T-cell (primary cell): ENCODE measurements at regions not wholly inside any gene's neighbourhood (a gene's known extent, or its start where the extent isn't known, plus 50 kb on each side); places are given as distances from the start of the nearest gene placed in this dataset.

ENCODE experiments used
- ATAC-seq, 4 experiments: fragments of 200-7000 bp in 3 of 4; fragments of 150-1000 bp in 1 of 4; cut with Tn5 transposase; replicated peaks in 1 of 4; 1 replicate in 3 of 4; 2 replicates in 1 of 4; pipeline ENCODE4 v1.10.0; 2021; ENCODE audit warnings: moderate library complexity in 3 of 4, mild to moderate bottlenecking in 2 of 4, moderate number of reproducible peaks in 1 of 4
- CTCF ChIA-PET, 2 donors: fragments of 300-600 bp; sonication (Branson Sonifier 250); formaldehyde crosslinking; loops; one replicate each; lab custom pipeline; 2022; ENCODE audit warnings: antibody characterized with exemption in 2 of 2; lab: Charles Lee
- POLR2A ChIA-PET, 2 donors: fragments of 300-600 bp; sonication (Branson Sonifier 250); formaldehyde crosslinking; loops; one replicate each; lab custom pipeline; 2022; ENCODE audit warnings: antibody characterized with exemption in 2 of 2; lab: Charles Lee
- DNase-seq, 35 experiments: peaks; one replicate each; pipeline versions ENCODE4 v3.0.0 to v3.0.0-alpha.2; 2013 to 2023
- H3K27ac ChIP-seq: one replicate; pipeline ENCODE4 v1.5.1; 2013; ENCODE audit warnings: low read length
- H3K27me3 ChIP-seq, 2 experiments: replicated peaks in 1 of 2; 1 replicate in 1 of 2; 2 replicates in 1 of 2; pipeline versions ENCODE4 v1.6.1 to v1.7.0; 2013; ENCODE audit warnings: low read length in 1 of 2, mixed read lengths in 1 of 2; ENCODE audit not compliant: control insufficient read depth in 2 of 2, insufficient read depth in 2 of 2; ENCODE audit errors: extremely low read depth in 1 of 2
- H3K36me3 ChIP-seq, 2 donors: 1 replicate in 1 of 2; 2 replicates in 1 of 2; pipeline versions ENCODE4 v1.6.1 to v1.7.0; 2013; ENCODE audit warnings: low read length in 1 of 2; ENCODE audit not compliant: control insufficient read depth in 2 of 2, insufficient read depth in 1 of 2; ENCODE audit errors: extremely low read depth in 1 of 2
- H3K4me1 ChIP-seq, 2 experiments: 1 replicate in 1 of 2; 2 replicates in 1 of 2; pipeline versions ENCODE4 v1.6.1 to v1.7.0; 2013; ENCODE audit warnings: low read length in 2 of 2, mixed read lengths in 1 of 2; ENCODE audit not compliant: insufficient read depth in 2 of 2, control insufficient read depth in 1 of 2; ENCODE audit errors: extremely low read depth in 1 of 2
- H3K4me3 ChIP-seq, 2 donors: 1 replicate in 1 of 2; 2 replicates in 1 of 2; pipeline versions ENCODE4 v1.5.1 to v1.7.0; 2013; ENCODE audit warnings: mild to moderate bottlenecking in 2 of 2, low read length in 1 of 2, moderate library complexity in 1 of 2; ENCODE audit not compliant: control insufficient read depth in 1 of 2; ENCODE audit errors: extremely low read depth in 1 of 2
- H3K9me3 ChIP-seq: 2 replicates; pipeline ENCODE4 v1.7.0; 2013
- H3K27ac Mint-ChIP-seq, 2 donors: one replicate each; pipeline ENCODE4 v1.8.0; 2020 to 2021; ENCODE audit warnings: mild to moderate bottlenecking in 2 of 2, mixed read lengths in 2 of 2
- H3K27me3 Mint-ChIP-seq, 2 donors: one replicate each; pipeline ENCODE4 v1.8.0; 2021 to 2022; ENCODE audit warnings: mixed read lengths in 2 of 2
- H3K36me3 Mint-ChIP-seq: one replicate; pipeline ENCODE4 v1.8.0; 2021; ENCODE audit warnings: mixed read lengths
- H3K4me1 Mint-ChIP-seq, 3 donors: one replicate each; pipeline ENCODE4 v1.8.0; 2020 to 2022; ENCODE audit warnings: mixed read lengths in 3 of 3, mild to moderate bottlenecking in 1 of 3
- H3K4me3 Mint-ChIP-seq, 3 donors: one replicate each; pipeline ENCODE4 v1.8.0; 2020 to 2022; ENCODE audit warnings: mild to moderate bottlenecking in 3 of 3, mixed read lengths in 3 of 3, moderate library complexity in 3 of 3
- H3K9me3 Mint-ChIP-seq, 3 donors: one replicate each; pipeline ENCODE4 v1.8.0; 2020 to 2022; ENCODE audit warnings: mixed read lengths in 3 of 3
- WGBS: methylation state at CpG from one replicate; pipeline ENCODE4 v1.1.5; 2013; ENCODE audit warnings: missing lambda C conversion rate; ENCODE audit not compliant: insufficient coverage; 5-methylcytosine and 5-hydroxymethylcytosine counted together

- no peaks in the 10 kb centered on the region for H3K9me3 Mint-ChIP-seq
These were observed 64.8 kb downstream of the PDCL3 start for GRCh38 chr2:100627330-100628300.

GRCh38 chr2:100628506-100628905 is 65.7 kb downstream of the PDCL3 start:
- Mint-ChIP-seq H3K36me3 (no peaks in the 10 kb centered on the region), H3K27ac (no peak overlapping the region), H3K4me1 (peaks cover 22 to 31% (median 27%) of the 10 kb centered on the region in 3 donors), H3K9me3 (no peaks in the 10 kb centered on the region), H3K4me3 (no peak overlapping the region), H3K27me3 (no peaks in the 10 kb centered on the region)
- DNase-seq (no peak), ATAC-seq (no peak)
- Histone ChIP-seq H3K36me3 (no peaks in the 10 kb centered on the region), H3K27me3 (no peaks in the 10 kb centered on the region), H3K27ac (no peak overlapping the region), H3K9me3 (no peaks in the 10 kb centered on the region), H3K4me1 (peaks cover 6 to 17% of the 10 kb centered on the region in 2 experiments), H3K4me3 (no peak overlapping the region)
- WGBS, result 93% methylated on average over 13 of the region's 13 CpGs
- ChIA-PET CTCF (no interaction called here), POLR2A (no interaction called here)

More at GRCh38 chr2:100627330-100628300, 64.8 kb downstream of the PDCL3 start:
- no peaks in the 10 kb centered on the region for H3K27me3 Mint-ChIP-seq
- H3K27me3 ChIP-seq, result no peaks in the 10 kb centered on the region
- H3K4me3 ChIP-seq, result no peak overlapping the region
- H3K4me3 Mint-ChIP-seq, result no peak overlapping the region
- ChIA-PET POLR2A (no interaction called here), CTCF (no interaction called here)
- ATAC-seq, result no peak
- 70% methylated on average over 2 of the region's 13 CpGs for WGBS
- H3K4me1 Mint-ChIP-seq, result peaks cover 22 to 31% (median 27%) of the 10 kb centered on the region in 3 donors
- no peak for DNase-seq
- no peaks in the 10 kb centered on the region for H3K9me3 ChIP-seq
- H3K4me1 ChIP-seq, result peaks cover 6 to 17% of the 10 kb centered on the region in 2 experiments
- no peaks in the 10 kb centered on the region for H3K36me3 Mint-ChIP-seq
- no peak overlapping the region for H3K27ac Mint-ChIP-seq
- H3K36me3 ChIP-seq, result no peaks in the 10 kb centered on the region
- H3K27ac ChIP-seq, result no peak overlapping the region

- Mint-ChIP-seq H3K27ac (no peak overlapping the region), H3K27me3 (no peaks in the 10 kb centered on the region), H3K36me3 (no peaks in the 10 kb centered on the region), H3K9me3 (no peaks in the 10 kb centered on the region), H3K4me3 (no peak overlapping the region), H3K4me1 (peaks cover 22 to 31% (median 27%) of the 10 kb centered on the region in 3 donors)
- WGBS, result 85% methylated on average over 4 of the region's 5 CpGs
- H3K4me1 ChIP-seq, result peaks cover 6 to 17% of the 10 kb centered on the region in 2 experiments
- H3K4me3 ChIP-seq, result no peak overlapping the region
- no peak for DNase-seq
- H3K9me3 ChIP-seq, result no peaks in the 10 kb centered on the region
- H3K27ac ChIP-seq, result no peak overlapping the region
- no peaks in the 10 kb centered on the region for H3K36me3 ChIP-seq
- POLR2A ChIA-PET, result no interaction called here
- ATAC-seq, result no peak
- no peaks in the 10 kb centered on the region for H3K27me3 ChIP-seq
- CTCF ChIA-PET, result interaction anchor here in 1 of 2 donors (0.5 to 0.9 kb wide), 3 partner anchors 25 to 1575 kb away, joined by 3 to 6 read pairs (median 5); no protein-coding TSS in a partner anchor
These were observed 66.5 kb downstream of the PDCL3 start for GRCh38 chr2:100629309-100629708.

GRCh38 chr2:100630473-100630977 is 67.7 kb downstream of the PDCL3 start:
- Histone ChIP-seq H3K27ac (no peak overlapping the region), H3K9me3 (no peaks in the 10 kb centered on the region), H3K27me3 (no peaks in the 10 kb centered on the region), H3K4me3 (no peak overlapping the region), H3K36me3 (no peaks in the 10 kb centered on the region), H3K4me1 (peaks cover 6 to 17% of the 10 kb centered on the region in 2 experiments)
- no peaks in the 10 kb centered on the region for H3K27me3 Mint-ChIP-seq
- POLR2A ChIA-PET, result interaction anchor here in 1 of 2 donors (0.5 kb wide), 1 partner anchor 24 kb away, joined by 3 read pairs; no protein-coding TSS in a partner anchor
- peak overlapping the region in 1 of 3 donors; percentile 43 for H3K4me3 Mint-ChIP-seq
- peaks cover 22 to 31% (median 27%) of the 10 kb centered on the region in 3 donors for H3K4me1 Mint-ChIP-seq
- CTCF ChIA-PET, result interaction anchor here in 1 of 2 donors (1.4 kb wide), 1 partner anchor 20 kb away, joined by 6 read pairs; no protein-coding TSS in a partner anchor
- peak overlapping the region; percentile 17 to 50 for H3K27ac Mint-ChIP-seq
- peak in 3 of 4 experiments; percentile 36 to 73 (median 67) for ATAC-seq
- DNase-seq, result peak in 1 of 35 experiments; percentile 27
- no peaks in the 10 kb centered on the region for H3K9me3 Mint-ChIP-seq
- H3K36me3 Mint-ChIP-seq, result no peaks in the 10 kb centered on the region
- 85% methylated on average over 5 of the region's 8 CpGs for WGBS

DNA sequence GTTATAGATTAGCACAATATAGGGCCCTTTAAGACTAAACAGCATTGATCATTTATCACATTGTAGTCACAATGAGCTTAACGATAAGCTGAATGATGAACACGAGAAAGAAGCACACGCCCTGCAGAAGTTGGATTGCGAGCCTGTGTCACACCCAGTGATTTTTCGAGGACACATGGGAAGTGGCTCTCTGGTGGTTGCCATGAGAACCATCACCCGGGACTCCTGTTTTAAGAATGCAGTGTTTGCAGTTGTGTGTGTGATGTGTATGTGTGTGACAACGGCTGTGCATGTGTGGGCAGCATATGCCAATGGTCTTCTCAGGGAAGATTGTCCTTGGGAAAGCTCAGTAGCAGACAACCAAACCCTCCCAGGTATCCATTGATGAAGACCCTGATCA is 69.2 kb downstream of the PDCL3 start:
- Histone ChIP-seq H3K27me3 (no peaks in the 10 kb centered on the region), H3K36me3 (no peaks in the 10 kb centered on the region), H3K4me1 (peaks cover 6 to 17% of the 10 kb centered on the region in 2 experiments), H3K4me3 (no peak overlapping the region), H3K27ac (no peak overlapping the region), H3K9me3 (no peaks in the 10 kb centered on the region)
- ATAC-seq (no peak), DNase-seq (no peak)
- Mint-ChIP-seq H3K36me3 (no peaks in the 10 kb centered on the region), H3K27me3 (no peaks in the 10 kb centered on the region), H3K4me3 (no peak overlapping the region), H3K4me1 (peaks cover 22 to 29% (median 25%) of the 10 kb centered on the region in 3 donors), H3K27ac (no peak overlapping the region), H3K9me3 (no peaks in the 10 kb centered on the region)
- ChIA-PET POLR2A (interaction anchor here in 1 of 2 donors (1.0 kb wide), 1 partner anchor 15 kb away, joined by 3 read pairs; no protein-coding TSS in a partner anchor), CTCF (interaction anchor here in 1 of 2 donors (1.3 kb wide), 1 partner anchor 21 kb away, joined by 3 read pairs; no protein-coding TSS in a partner anchor)
- WGBS, result 96% methylated on average over 5 of the region's 7 CpGs

DNA sequence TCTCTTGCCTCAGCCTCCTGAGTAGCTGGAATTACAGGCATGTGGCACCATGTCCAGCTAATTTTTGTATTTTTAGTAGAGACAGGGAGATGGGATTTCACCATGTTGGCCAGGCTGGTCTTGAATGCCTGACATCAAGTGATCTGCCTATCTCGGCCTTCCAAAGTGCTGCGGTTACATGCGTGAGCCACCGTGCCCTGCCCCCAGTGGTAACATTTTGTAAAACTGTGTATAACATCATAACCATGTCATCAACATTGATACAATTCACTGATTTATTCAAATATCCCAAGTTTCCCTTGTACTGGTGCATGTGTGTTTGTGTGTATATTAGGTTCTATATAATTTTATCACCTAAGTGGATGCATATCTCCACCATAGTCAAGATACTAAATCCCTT is 70.0 kb downstream of the PDCL3 start:
- no peaks in the 10 kb centered on the region for H3K27me3 ChIP-seq
- Mint-ChIP-seq H3K4me3 (no peak overlapping the region), H3K27ac (no peak overlapping the region), H3K9me3 (no peaks in the 10 kb centered on the region), H3K27me3 (no peaks in the 10 kb centered on the region), H3K36me3 (no peaks in the 10 kb centered on the region), H3K4me1 (peaks cover 20 to 23% (median 20%) of the 10 kb centered on the region in 3 donors)
- H3K9me3 ChIP-seq, result no peaks in the 10 kb centered on the region
- H3K36me3 ChIP-seq, result no peaks in the 10 kb centered on the region
- ChIA-PET CTCF (interaction anchor here in 1 of 2 donors (0.6 kb wide), 1 partner anchor 40 kb away, joined by 3 read pairs; no protein-coding TSS in a partner anchor), POLR2A (no interaction called here)
- no CpG with 5 or more reads among the region's 4 CpGs for whole genome bisulfite sequencing
- peaks cover 6 to 13% of the 10 kb centered on the region in 2 experiments for H3K4me1 ChIP-seq
- DNase-seq (no peak), ATAC-seq (no peak)
- no peak overlapping the region for H3K27ac ChIP-seq
- no peak overlapping the region for H3K4me3 ChIP-seq
